Esophagus (tissue), 2 donors: ENCODE measurements at regions not wholly inside any gene's neighbourhood (a gene's known extent, or its start where the extent isn't known, plus 50 kb on each side); places are given as distances from the start of the nearest gene placed in this dataset.

Source experiments
- H3K27ac ChIP-seq, 2 donors: one replicate each; pipeline ENCODE4 v1.5.1; 2013; ENCODE audit warnings: low read depth in 2 of 2, mild to moderate bottlenecking in 2 of 2, inconsistent platforms in 1 of 2, low read length in 1 of 2, moderate library complexity in 1 of 2
- H3K27me3 ChIP-seq, 2 donors: one replicate each; pipeline ENCODE4 v1.6.1; 2013; ENCODE audit warnings: low read length in 2 of 2, control low read depth in 1 of 2, mild to moderate bottlenecking in 1 of 2; ENCODE audit not compliant: insufficient read depth in 2 of 2, control insufficient read depth in 1 of 2
- H3K36me3 ChIP-seq, 2 donors: one replicate each; pipeline ENCODE4 v1.6.1; 2013; ENCODE audit warnings: low read length in 1 of 2; ENCODE audit not compliant: control insufficient read depth in 2 of 2, insufficient read depth in 2 of 2
- H3K4me1 ChIP-seq, 2 donors: one replicate each; pipeline ENCODE4 v1.6.1; 2013; ENCODE audit warnings: low read length in 1 of 2; ENCODE audit not compliant: control insufficient read depth in 2 of 2, insufficient read depth in 2 of 2
- H3K4me3 ChIP-seq, 2 donors: one replicate each; pipeline ENCODE4 v1.5.1; 2013; ENCODE audit warnings: low read length in 2 of 2, mild to moderate bottlenecking in 2 of 2, low read depth in 1 of 2, moderate library complexity in 1 of 2
- H3K9me3 ChIP-seq, 2 donors: one replicate each; pipeline ENCODE4 v1.6.1; 2013; ENCODE audit warnings: mild to moderate bottlenecking in 2 of 2, low read depth in 1 of 2, low read length in 1 of 2, moderate library complexity in 1 of 2; ENCODE audit not compliant: control insufficient read depth in 2 of 2, insufficient read depth in 1 of 2
- WGBS, 2 donors: extraction: QIAGEN DNeasy Blood & Tissue Kit; methylation state at CpG; one replicate each; pipeline ENCODE4 v1.1.7; 2013; 5-methylcytosine and 5-hydroxymethylcytosine counted together
- donor health status: healthy with polysubstance abuse.
- donor health status: Bipolar disorder and iron deficiency.

GRCh38 chr2:8357738-8358518, 323.9 kb upstream of the ID2 start:
- Histone ChIP-seq H3K27ac (no peak overlapping the region), H3K36me3 (no peaks in the 10 kb centered on the region), H3K4me3 (no peak overlapping the region), H3K4me1 (no peaks in the 10 kb centered on the region), H3K9me3 (no peaks in the 10 kb centered on the region), H3K27me3 (no peaks in the 10 kb centered on the region)
- 81% methylated on average over 8 of the region's 8 CpGs for WGBS, 2 donors

- Histone ChIP-seq H3K9me3 (no peaks in the 10 kb centered on the region), H3K27me3 (no peaks in the 10 kb centered on the region), H3K27ac (no peak overlapping the region), H3K4me3 (no peak overlapping the region), H3K36me3 (no peaks in the 10 kb centered on the region), H3K4me1 (no peaks in the 10 kb centered on the region)
- 93 to 96% methylated on average over 8 of the region's 8 CpGs for WGBS, 2 donors
These were observed 319.9 kb upstream of the ID2 start for GRCh38 chr2:8361930-8362329.

- peaks cover 0 to under 1% of the 10 kb centered on the region in 2 donors for H3K4me1 ChIP-seq
- H3K27me3 ChIP-seq = no peaks in the 10 kb centered on the region
- 54 to 71% methylated on average over 6 of the region's 6 CpGs for WGBS, 2 donors
- H3K36me3 ChIP-seq = no peaks in the 10 kb centered on the region
- no peak overlapping the region for H3K27ac ChIP-seq
- no peak overlapping the region for H3K4me3 ChIP-seq
- H3K9me3 ChIP-seq = no peaks in the 10 kb centered on the region
These were observed 318.7 kb upstream of the ID2 start for GRCh38 chr2:8363161-8363560.

GRCh38 chr2:8364668-8365067, 317.2 kb upstream of the ID2 start:
- WGBS, 2 donors = 86 to 88% methylated on average over 1 of the region's 1 CpG
- H3K4me3 ChIP-seq = no peak overlapping the region
- no peaks in the 10 kb centered on the region for H3K36me3 ChIP-seq
- H3K27ac ChIP-seq = no peak overlapping the region
- no peaks in the 10 kb centered on the region for H3K27me3 ChIP-seq
- peaks cover 0 to 2% of the 10 kb centered on the region in 2 donors for H3K4me1 ChIP-seq
- no peaks in the 10 kb centered on the region for H3K9me3 ChIP-seq

GRCh38 chr2:8365331-8365910, 316.4 kb upstream of the ID2 start:
- H3K27me3 ChIP-seq = no peaks in the 10 kb centered on the region
- no peak overlapping the region for H3K4me3 ChIP-seq
- H3K9me3 ChIP-seq = no peaks in the 10 kb centered on the region
- H3K4me1 ChIP-seq = peaks cover 0 to 2% of the 10 kb centered on the region in 2 donors
- 97 to 98% methylated on average over 16 of the region's 16 CpGs for WGBS, 2 donors
- H3K36me3 ChIP-seq = no peaks in the 10 kb centered on the region
- H3K27ac ChIP-seq = no peak overlapping the region

- Histone ChIP-seq H3K27ac (no peak overlapping the region), H3K4me1 (peaks cover 0 to 2% of the 10 kb centered on the region in 2 donors), H3K36me3 (no peaks in the 10 kb centered on the region), H3K27me3 (no peaks in the 10 kb centered on the region), H3K9me3 (no peaks in the 10 kb centered on the region), H3K4me3 (no peak overlapping the region)
- WGBS, 2 donors = 89 to 91% methylated on average over 3 of the region's 3 CpGs
These were observed 314.0 kb upstream of the ID2 start for GRCh38 chr2:8367833-8368232.

- Histone ChIP-seq H3K27me3 (no peaks in the 10 kb centered on the region), H3K27ac (no peak overlapping the region), H3K36me3 (no peaks in the 10 kb centered on the region), H3K9me3 (no peaks in the 10 kb centered on the region), H3K4me3 (no peak overlapping the region), H3K4me1 (peaks cover 0 to 2% of the 10 kb centered on the region in 2 donors)
- WGBS, 2 donors = 90 to 96% methylated on average over 6 of the region's 6 CpGs
These were observed 313.4 kb upstream of the ID2 start for GRCh38 chr2:8368463-8368862.

- 90 to 91% methylated on average over 8 of the region's 8 CpGs for WGBS, 2 donors
- Histone ChIP-seq H3K36me3 (no peaks in the 10 kb centered on the region), H3K4me1 (peaks cover 0 to 2% of the 10 kb centered on the region in 2 donors), H3K27me3 (no peaks in the 10 kb centered on the region), H3K9me3 (no peaks in the 10 kb centered on the region), H3K4me3 (no peak overlapping the region), H3K27ac (no peak overlapping the region)
These were observed 312.3 kb upstream of the ID2 start for GRCh38 chr2:8369522-8369921.

GRCh38 chr2:8370258-8370802, 311.5 kb upstream of the ID2 start:
- no peaks in the 10 kb centered on the region for H3K9me3 ChIP-seq
- H3K36me3 ChIP-seq = no peaks in the 10 kb centered on the region
- peaks cover 0 to 2% of the 10 kb centered on the region in 2 donors for H3K4me1 ChIP-seq
- no peak overlapping the region for H3K27ac ChIP-seq
- H3K27me3 ChIP-seq = no peaks in the 10 kb centered on the region
- no peak overlapping the region for H3K4me3 ChIP-seq
- WGBS, 2 donors = 43 to 45% methylated on average over 2 of the region's 2 CpGs
